Cardiac fibroblast (primary cell): ENCODE measurements at regions not wholly inside any gene's neighbourhood (a gene's known extent, or its start where the extent isn't known, plus 50 kb on each side); places are given as distances from the start of the nearest gene placed in this dataset.

ENCODE experiments used
- DNase-seq, 2 donors: peaks; one replicate each; pipeline versions ENCODE4 v3.0.0 to v3.0.0-alpha.2; 2010; ENCODE audit warnings: low read depth in 2 of 2
- H3K4me3 ChIP-seq, 2 donors: replicated peaks in 1 of 2; 1 replicate in 1 of 2; 2 replicates in 1 of 2; pipeline ENCODE4 v1.5.1; 2011; ENCODE audit warnings: low read depth in 2 of 2, low read length in 2 of 2, mild to moderate bottlenecking in 2 of 2, moderate library complexity in 1 of 2
- CTCF ChIP-seq: IDR thresholded peaks from one replicate; pipeline ENCODE4 v1.5.1; 2011; ENCODE audit warnings: low read depth, mild to moderate bottlenecking, low read length, inconsistent platforms

DNA sequence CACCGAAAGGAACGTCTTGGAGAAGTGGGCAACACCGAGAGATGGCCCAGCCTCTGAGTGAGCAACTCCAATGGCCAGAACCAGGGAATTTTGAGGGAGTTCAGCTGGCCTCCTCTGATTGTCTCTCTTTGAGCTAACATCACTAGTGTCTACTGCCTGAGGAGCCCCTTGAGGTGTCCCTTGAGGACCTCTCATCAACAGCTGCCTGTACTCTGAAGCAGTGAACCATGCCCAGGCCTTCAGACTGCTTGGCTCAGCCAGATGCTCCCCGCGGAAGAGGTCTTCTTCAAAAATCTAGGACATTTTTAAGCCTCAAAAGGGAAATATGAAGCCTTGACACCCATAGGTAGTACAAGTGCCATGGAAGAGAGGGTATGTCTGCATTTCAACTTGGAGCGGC lies 430.4 kb downstream of the TXNL1 start:
- H3K4me3 ChIP-seq = no peak overlapping the region
- DNase-seq = no peak
- no peak for TF ChIP-seq CTCF

GRCh38 chr18:56204052-56204451 lies 434.3 kb downstream of the TXNL1 start:
- DNase-seq = no peak
- H3K4me3 ChIP-seq = no peak overlapping the region
- no peak for TF ChIP-seq CTCF

- H3K4me3 ChIP-seq = no peak overlapping the region
- peak in 1 of 2 donors; percentile 47 for DNase-seq
- no peak for TF ChIP-seq CTCF
Measured at GRCh38 chr18:56202678-56203077, 435.7 kb downstream of the TXNL1 start.

DNA sequence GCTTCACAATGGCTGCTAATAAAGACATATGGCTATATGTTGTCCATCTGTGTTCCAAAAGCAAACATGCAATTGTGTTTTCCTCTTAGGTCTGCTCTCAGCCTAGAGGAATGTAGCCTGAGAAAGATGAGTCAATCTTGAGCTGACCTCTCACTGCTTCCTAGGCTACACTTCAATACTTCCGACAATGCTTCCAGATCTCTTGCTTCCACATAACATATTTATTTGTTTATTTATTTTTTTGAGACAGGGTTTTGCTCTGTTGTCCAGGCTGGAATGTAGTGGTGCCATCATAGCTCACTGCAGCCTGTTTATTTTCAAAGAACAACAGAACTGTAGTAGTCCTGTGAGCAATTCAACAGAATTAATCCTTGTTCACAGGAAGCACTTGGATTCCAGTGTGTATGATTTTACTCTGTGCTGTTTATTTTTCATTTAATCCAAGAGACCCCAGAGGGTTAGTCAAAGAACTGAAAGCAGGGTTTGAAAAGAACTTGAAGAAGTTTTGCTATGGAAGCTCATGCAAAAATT lies 437.9 kb downstream of the TXNL1 start:
- DNase-seq = peak; percentile 55 to 90

DNA sequence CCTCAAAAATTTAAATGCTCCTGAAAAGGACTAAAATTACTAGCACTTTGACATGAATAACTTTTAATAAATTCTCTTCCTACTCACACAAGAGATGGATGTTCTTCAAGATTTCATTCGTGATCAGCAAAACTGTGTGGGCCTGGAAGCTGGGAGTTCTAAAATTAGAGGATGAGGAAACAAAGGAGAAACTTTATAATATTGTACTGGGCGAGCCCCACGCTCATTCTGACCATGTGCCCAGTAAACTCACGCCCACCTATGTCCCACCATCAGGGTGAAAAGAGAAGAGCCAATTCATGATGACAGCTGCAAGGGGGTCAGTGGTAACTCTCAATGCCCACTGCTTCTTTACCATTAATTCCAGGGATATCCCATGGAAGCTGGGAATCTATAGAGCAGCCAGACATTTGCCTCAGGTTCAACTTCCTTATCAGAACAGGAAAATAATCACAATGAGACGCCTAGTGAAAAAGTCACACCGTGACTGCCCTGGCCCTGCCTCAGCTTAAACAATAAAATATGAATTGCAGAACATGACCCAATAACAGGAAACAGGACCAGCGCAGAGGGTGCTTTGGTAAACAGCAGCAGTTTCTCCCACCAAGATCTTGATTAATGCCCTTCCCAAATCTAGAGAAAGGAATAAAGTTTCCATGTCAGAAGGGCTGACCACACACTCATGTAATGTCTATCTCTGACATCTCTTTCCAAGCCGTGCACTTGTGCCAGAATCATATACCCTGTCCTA lies 438.6 kb downstream of the TXNL1 start:
- no peak overlapping the region for H3K4me3 ChIP-seq
- DNase-seq = peak in 1 of 2 donors; percentile 27
- TF ChIP-seq CTCF = no peak

More for the DNA sequence above, 437.9 kb downstream of the TXNL1 start:
- H3K4me3 ChIP-seq = no peak overlapping the region
- no peak for TF ChIP-seq CTCF

DNA sequence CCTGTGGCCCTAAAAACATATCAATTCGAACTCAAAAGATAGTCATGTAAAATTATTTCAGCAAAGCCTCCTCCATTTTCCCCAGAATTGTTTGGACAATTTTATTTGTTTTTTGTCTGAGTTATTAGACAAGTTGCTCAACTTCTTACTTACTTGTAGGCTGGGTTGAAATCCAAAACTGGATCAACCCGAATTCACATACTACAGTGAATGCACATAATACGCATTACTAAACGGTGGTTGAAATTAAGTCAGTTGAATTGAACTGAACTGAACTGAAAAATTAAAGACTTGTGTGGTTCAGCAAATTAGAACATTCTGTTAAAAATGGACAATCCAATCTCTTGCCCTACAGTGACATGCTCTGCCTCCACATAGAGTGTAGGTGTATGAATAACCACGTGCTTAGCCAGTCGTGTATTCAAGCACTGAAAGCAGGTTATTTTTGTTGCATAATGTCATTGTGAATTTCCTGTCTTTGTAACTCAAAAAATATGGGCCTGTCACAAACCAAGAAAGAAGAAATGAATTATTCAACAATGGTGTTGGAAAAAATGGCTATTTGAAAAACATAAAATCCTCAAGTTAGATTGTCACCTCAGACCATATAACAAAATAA lies 441.0 kb downstream of the TXNL1 start:
- no peak overlapping the region for H3K4me3 ChIP-seq
- DNase-seq = peak in 1 of 2 donors; percentile 13
- no peak for TF ChIP-seq CTCF
